SK-N-SH (cell line): ENCODE measurements at regions not wholly inside any gene's neighbourhood (a gene's known extent, or its start where the extent isn't known, plus 50 kb on each side); places are given as distances from the start of the nearest gene placed in this dataset.

Source experiments
- CTCF ChIA-PET: fragments of 300-600, 350-600 bp; formaldehyde crosslinking; extraction: SDS; loops from one replicate; lab custom pipeline; 2021; lab: Yijun Ruan, JAX
- POLR2A ChIA-PET: fragments of 350-600 bp; sonication (Branson Sonifier 250); formaldehyde crosslinking; extraction: SDS; loops from one replicate; lab custom pipeline; 2020; ENCODE audit warnings: antibody characterized with exemption, inconsistent platforms; lab: Yijun Ruan, JAX
- DNase-seq: peaks from one replicate; pipeline ENCODE4 v3.0.0; 2012
- H2AFZ ChIP-seq: fragments of 200-600 bp; sonication (generic); 2 replicates; pipeline ENCODE4 v1.8.1; 2016; ENCODE audit warnings: antibody characterized with exemption, mild to moderate bottlenecking, low read depth
- H3F3A ChIP-seq: fragments of 200-600 bp; sonication (generic); replicated peaks from 2 replicates; pipeline ENCODE3; 2016; ENCODE audit warnings: antibody characterized with exemption, mild to moderate bottlenecking; ENCODE audit not compliant: insufficient read depth
- H3K27ac ChIP-seq, 2 experiments: fragments of 200-500 bp in 1 of 2; fragments of 200-600 bp in 1 of 2; sonication (Bioruptor generic) in 1 of 2; sonication (generic), shearing (Covaris generic) in 1 of 2; 2 replicates each; pipeline versions ENCODE4 v1.5.1 to v1.6.1; 2014 to 2016; ENCODE audit warnings: low read depth in 2 of 2, inconsistent platforms in 1 of 2, low read length in 1 of 2, mild to moderate bottlenecking in 1 of 2, mixed read lengths in 1 of 2
- H3K27me3 ChIP-seq: fragments of 200-600 bp; sonication (generic), shearing (Covaris generic); 2 replicates; pipeline ENCODE4 v1.6.1; 2016; ENCODE audit warnings: mixed run types; ENCODE audit not compliant: insufficient read depth
- H3K36me3 ChIP-seq, 2 experiments: fragments of 200-500 bp in 1 of 2; fragments of 200-600 bp in 1 of 2; sonication (Bioruptor generic) in 1 of 2; sonication (generic) in 1 of 2; replicated peaks in 1 of 2; 2 replicates each; pipeline versions ENCODE3 to v1.5.1; 2014 to 2016; ENCODE audit warnings: low read length in 1 of 2, mild to moderate bottlenecking in 1 of 2; ENCODE audit not compliant: insufficient read depth in 2 of 2, control insufficient read depth in 1 of 2
- H3K4me1 ChIP-seq, 2 experiments: fragments of 200-500 bp in 1 of 2; fragments of 200-600 bp in 1 of 2; sonication (Bioruptor generic) in 1 of 2; sonication (generic), shearing (Covaris generic) in 1 of 2; 2 replicates each; pipeline versions ENCODE4 v1.5.1 to v1.6.1; 2014 to 2016; ENCODE audit warnings: low read depth in 1 of 2, low read length in 1 of 2, mixed run types in 1 of 2; ENCODE audit not compliant: insufficient read depth in 2 of 2, control insufficient read depth in 1 of 2
- H3K4me2 ChIP-seq: fragments of 200-600 bp; sonication (generic), shearing (Covaris generic); 2 replicates; pipeline ENCODE4 v1.6.1; 2017; ENCODE audit warnings: mixed run types
- H3K4me3 ChIP-seq, 2 experiments: fragments of 200-500 bp in 1 of 2; fragments of 200-600 bp in 1 of 2; sonication (Bioruptor generic) in 1 of 2; sonication (generic), shearing (Covaris generic) in 1 of 2; 2 replicates each; pipeline versions ENCODE4 v1.5.1 to v1.8.1; 2014 to 2016; ENCODE audit warnings: low read depth in 2 of 2, inconsistent platforms in 1 of 2, low read length in 1 of 2, mild to moderate bottlenecking in 1 of 2, mixed read lengths in 1 of 2, moderate library complexity in 1 of 2
- H3K79me2 ChIP-seq: fragments of 200-600 bp; sonication (generic); 2 replicates; pipeline ENCODE4 v1.8.1; 2017; ENCODE audit warnings: mild to moderate bottlenecking; ENCODE audit not compliant: insufficient read depth
- H3K9ac ChIP-seq: fragments of 200-600 bp; sonication (generic); 2 replicates; pipeline ENCODE4 v1.6.1; 2017; ENCODE audit warnings: mixed run types
- H3K9me2 ChIP-seq: fragments of 200-600 bp; sonication (generic); 2 replicates; pipeline ENCODE4 v1.6.1; 2017; ENCODE audit warnings: mixed run types
- H3K9me3 ChIP-seq: fragments of 200-600 bp; sonication (generic); 2 replicates; pipeline ENCODE4 v1.6.1; 2017; ENCODE audit warnings: mixed run types, mild to moderate bottlenecking, moderate library complexity
- H4K20me1 ChIP-seq: fragments of 200-600 bp; sonication (generic); 2 replicates; pipeline ENCODE4 v1.6.1; 2017; ENCODE audit warnings: mild to moderate bottlenecking, mixed run types; ENCODE audit not compliant: insufficient read depth
- CHD2 ChIP-seq: fragments of 150-350 bp; IDR thresholded peaks from 2 replicates; pipeline ENCODE4 v1.6.1; 2018; ENCODE audit warnings: low read length; ENCODE audit not compliant: partially characterized antibody
- FOSL2 ChIP-seq: IDR thresholded peaks from 2 replicates; pipeline ENCODE4 v1.4.0; 2012; ENCODE audit warnings: low read depth, mild to moderate bottlenecking, moderate library complexity, borderline replicate concordance
- FOXM1 ChIP-seq: IDR thresholded peaks from 2 replicates; pipeline ENCODE4 v1.4.0; 2012; ENCODE audit warnings: low read depth, mild to moderate bottlenecking
- MEF2A ChIP-seq: IDR thresholded peaks from 2 replicates; pipeline ENCODE4 v1.4.0; 2012; ENCODE audit warnings: low read depth, borderline replicate concordance
- MXI1 ChIP-seq: IDR thresholded peaks from 2 replicates; pipeline ENCODE4 v1.6.1; 2012; ENCODE audit warnings: mild to moderate bottlenecking, low read depth, low read length, improper control_type of control experiment
- NFIC ChIP-seq: IDR thresholded peaks from 2 replicates; pipeline ENCODE4 v1.4.0; 2012; ENCODE audit warnings: borderline replicate concordance
- PBX3 ChIP-seq: IDR thresholded peaks from 2 replicates; pipeline ENCODE4; 2012
- RAD21 ChIP-seq: IDR thresholded peaks from 2 replicates; pipeline ENCODE4 v1.6.1; 2012; ENCODE audit warnings: mild to moderate bottlenecking, low read length
- REST ChIP-seq: IDR thresholded peaks from 2 replicates; pipeline ENCODE4 v1.6.1; 2012; ENCODE audit warnings: mild to moderate bottlenecking, low read depth, low read length, moderate library complexity
- SIN3A ChIP-seq: IDR thresholded peaks from 2 replicates; pipeline ENCODE4 v1.6.1; 2012; ENCODE audit warnings: low read depth, mild to moderate bottlenecking, low read length, moderate library complexity, borderline replicate concordance
- TAF1 ChIP-seq: IDR thresholded peaks from 2 replicates; pipeline ENCODE4 v1.6.1; 2012; ENCODE audit warnings: low read depth, mild to moderate bottlenecking, low read length, moderate library complexity, borderline replicate concordance
- USF1 ChIP-seq: IDR thresholded peaks from 2 replicates; pipeline ENCODE4 v1.4.0; 2012; ENCODE audit warnings: low read depth, borderline replicate concordance
- USF2 ChIP-seq: fragments of 150-350 bp; IDR thresholded peaks from 2 replicates; pipeline ENCODE4 v1.6.1; 2017; ENCODE audit warnings: antibody characterized with exemption, low read length, low read depth, borderline replicate concordance
- WGBS: methylation state at CpG from one replicate; pipeline ENCODE4 v1.1.6; 2017; ENCODE audit warnings: low lambda C conversion rate; 5-methylcytosine and 5-hydroxymethylcytosine counted together
- TF ChIP-seq, protein P1 (sequence below): fragments of 150-350 bp; IDR thresholded peaks from 2 replicates; pipeline ENCODE4 v1.6.1; 2016; ENCODE audit warnings: mild to moderate bottlenecking, low read depth, low read length
- TF ChIP-seq, protein P2 (sequence below): IDR thresholded peaks from 2 replicates; pipeline ENCODE4 v1.4.0; 2012; ENCODE audit warnings: low read depth

DNA sequence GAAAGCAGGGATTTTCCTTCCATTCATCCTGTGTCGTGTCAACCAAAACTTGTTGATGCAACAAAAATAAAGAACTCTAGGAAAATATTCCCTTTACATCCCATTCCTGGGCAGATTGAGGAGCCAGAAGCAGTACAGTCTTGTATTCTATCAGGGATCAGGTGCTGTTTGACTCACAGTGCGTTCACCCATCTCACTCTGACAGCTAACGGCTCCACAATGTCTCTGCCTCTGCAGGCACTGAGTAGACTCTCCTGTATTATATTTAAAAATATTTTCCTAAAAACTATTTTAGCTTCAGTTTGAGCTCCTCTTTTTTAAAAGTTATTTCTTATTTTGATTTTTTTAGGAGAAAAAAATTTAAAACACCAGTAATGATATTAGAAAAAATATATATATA is 600.6 kb upstream of the SALL3 start:
- no peak overlapping the region for H3K4me3 ChIP-seq
- no peaks in the 10 kb centered on the region for H3K4me1 ChIP-seq
- no peaks in the 10 kb centered on the region for H3K79me2 ChIP-seq
- no peaks in the 10 kb centered on the region for H4K20me1 ChIP-seq
- DNase-seq = no peak
- no peak overlapping the region for H3K27ac ChIP-seq
- H3K9ac ChIP-seq = no peak overlapping the region
- no peaks in the 10 kb centered on the region for H3F3A ChIP-seq
- H3K36me3 ChIP-seq = no peaks in the 10 kb centered on the region
- POLR2A ChIA-PET = no interaction called here
- 1% methylated on average over 3 of the region's 3 CpGs for WGBS
- no peak overlapping the region for H3K4me2 ChIP-seq
- CTCF ChIA-PET = no interaction called here
- TF ChIP-seq MXI1 (no peak), USF1 (no peak), REST (no peak), RAD21 (no peak), TAF1 (no peak)
- TF ChIP-seq, protein P1, sequence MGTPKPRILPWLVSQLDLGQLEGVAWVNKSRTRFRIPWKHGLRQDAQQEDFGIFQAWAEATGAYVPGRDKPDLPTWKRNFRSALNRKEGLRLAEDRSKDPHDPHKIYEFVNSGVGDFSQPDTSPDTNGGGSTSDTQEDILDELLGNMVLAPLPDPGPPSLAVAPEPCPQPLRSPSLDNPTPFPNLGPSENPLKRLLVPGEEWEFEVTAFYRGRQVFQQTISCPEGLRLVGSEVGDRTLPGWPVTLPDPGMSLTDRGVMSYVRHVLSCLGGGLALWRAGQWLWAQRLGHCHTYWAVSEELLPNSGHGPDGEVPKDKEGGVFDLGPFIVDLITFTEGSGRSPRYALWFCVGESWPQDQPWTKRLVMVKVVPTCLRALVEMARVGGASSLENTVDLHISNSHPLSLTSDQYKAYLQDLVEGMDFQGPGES = no peak
- TF ChIP-seq, protein P2, sequence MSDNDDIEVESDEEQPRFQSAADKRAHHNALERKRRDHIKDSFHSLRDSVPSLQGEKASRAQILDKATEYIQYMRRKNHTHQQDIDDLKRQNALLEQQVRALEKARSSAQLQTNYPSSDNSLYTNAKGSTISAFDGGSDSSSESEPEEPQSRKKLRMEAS = no peak
- no peaks in the 10 kb centered on the region for H3K27me3 ChIP-seq
- no peaks in the 10 kb centered on the region for H3K9me2 ChIP-seq
- H3K9me3 ChIP-seq = no peaks in the 10 kb centered on the region
- H2AFZ ChIP-seq = no peak overlapping the region

DNA sequence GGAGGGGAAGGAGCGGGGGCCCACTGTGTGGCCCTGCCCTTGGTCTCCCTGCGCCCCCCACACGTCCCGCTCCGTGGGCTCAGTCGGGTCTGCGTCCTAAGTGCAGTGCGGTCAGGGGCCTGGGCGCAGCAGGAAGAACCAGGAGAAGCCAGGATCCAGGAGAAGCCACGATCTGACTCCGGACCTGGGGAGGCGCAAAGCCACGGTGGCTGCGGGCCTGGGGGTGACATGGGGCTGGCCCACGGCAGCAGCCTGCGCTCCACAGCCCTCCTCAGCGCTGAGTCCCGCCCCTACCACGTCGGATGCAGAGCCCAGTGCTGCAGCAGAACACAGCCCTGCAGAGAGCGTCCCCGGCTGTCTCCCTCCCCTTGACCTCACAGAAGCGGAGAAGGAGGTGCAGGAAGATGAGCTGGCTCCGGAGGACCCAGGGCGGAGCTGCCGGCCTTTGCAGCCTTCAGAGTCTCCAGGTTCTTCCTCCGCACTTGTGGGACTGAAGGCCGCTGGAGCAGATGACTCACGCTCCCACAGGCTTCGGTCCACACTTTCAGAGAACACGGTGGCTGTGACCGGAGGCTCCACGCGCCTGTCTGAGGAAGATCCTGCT is 589.2 kb upstream of the SALL3 start:
- Histone ChIP-seq H3K4me3 (no peak overlapping the region), H3K27me3 (peaks cover 4% of the 10 kb centered on the region; the same call in 1 of the 2 replicates), H4K20me1 (no peaks in the 10 kb centered on the region), H2AFZ (no peak overlapping the region), H3K79me2 (no peaks in the 10 kb centered on the region), H3K9ac (no peak overlapping the region), H3K27ac (no peak overlapping the region), H3K9me3 (no peaks in the 10 kb centered on the region), H3F3A (no peaks in the 10 kb centered on the region), H3K4me2 (no peak overlapping the region), H3K36me3 (no peaks in the 10 kb centered on the region), H3K9me2 (no peaks in the 10 kb centered on the region), H3K4me1 (no peaks in the 10 kb centered on the region)
- ChIA-PET CTCF (no interaction called here), POLR2A (no interaction called here)
- TF ChIP-seq FOXM1 (no peak), USF2 (no peak), MEF2A (no peak), NFIC (no peak), FOSL2 (no peak), PBX3 (no peak), SIN3A (no peak), CHD2 (no peak)
- no peak for DNase-seq
- 13% methylated on average over 21 of the region's 34 CpGs for WGBS
